Endodermal cell (in vitro differentiated cells): ENCODE measurements at regions not wholly inside any gene's neighbourhood (a gene's known extent, or its start where the extent isn't known, plus 50 kb on each side); places are given as distances from the start of the nearest gene placed in this dataset.

ENCODE experiments used
- DNase-seq: peaks from one replicate; pipeline ENCODE4 v3.0.0-alpha.2; 2017
- H3K27ac ChIP-seq: 2 replicates; pipeline ENCODE4 v1.5.1; 2013; ENCODE audit warnings: mild to moderate bottlenecking, low read depth, low read length, moderate library complexity
- H3K27me3 ChIP-seq: 2 replicates; pipeline ENCODE4 v1.6.1; 2013; ENCODE audit warnings: mild to moderate bottlenecking, low read length, moderate library complexity; ENCODE audit not compliant: insufficient read depth, control insufficient read depth, poor library complexity, severe bottlenecking
- H3K36me3 ChIP-seq: 2 replicates; pipeline ENCODE4 v1.7.0; 2013; ENCODE audit warnings: mild to moderate bottlenecking, low read length, moderate library complexity; ENCODE audit not compliant: control insufficient read depth, insufficient read depth
- H3K4me1 ChIP-seq: one replicate; pipeline ENCODE4 v1.7.0; 2013; ENCODE audit warnings: low read length; ENCODE audit not compliant: control insufficient read depth, insufficient read depth
- H3K4me3 ChIP-seq: 2 replicates; pipeline ENCODE4 v1.5.1; 2013; ENCODE audit warnings: mild to moderate bottlenecking, low read length, moderate library complexity
- H3K9ac ChIP-seq: 2 replicates; pipeline ENCODE4 v1.6.1; 2013; ENCODE audit warnings: mild to moderate bottlenecking, low read length, moderate library complexity; ENCODE audit not compliant: poor library complexity, severe bottlenecking; ENCODE audit errors: extremely low read depth
- H3K9me3 ChIP-seq: 2 replicates; pipeline ENCODE4 v1.6.1; 2013; ENCODE audit warnings: mild to moderate bottlenecking, low read length, moderate library complexity; ENCODE audit not compliant: control insufficient read depth
- H3K27ac Mint-ChIP-seq: 2 replicates; pipeline ENCODE4 v1.8.0; 2020; ENCODE audit warnings: mixed read lengths
- H3K27me3 Mint-ChIP-seq: 2 replicates; pipeline ENCODE4 v1.8.0; 2021; ENCODE audit warnings: mild to moderate bottlenecking, mixed read lengths; ENCODE audit not compliant: insufficient read depth
- H3K36me3 Mint-ChIP-seq: 2 replicates; pipeline ENCODE4 v1.8.0; 2020; ENCODE audit warnings: low read depth, mixed read lengths
- H3K4me1 Mint-ChIP-seq: 2 replicates; pipeline ENCODE4 v1.8.0; 2020; ENCODE audit warnings: mixed read lengths
- H3K4me3 Mint-ChIP-seq: 2 replicates; pipeline ENCODE4 v1.8.0; 2020; ENCODE audit warnings: mild to moderate bottlenecking, moderate library complexity, mixed read lengths
- H3K9me3 Mint-ChIP-seq: 2 replicates; pipeline ENCODE4 v1.8.0; 2020; ENCODE audit warnings: mild to moderate bottlenecking, mixed read lengths
- CTCF ChIP-seq: fragments of 200-600 bp; sonication (generic); conservative IDR thresholded peaks from 2 replicates; pipeline ENCODE4 v1.5.0; 2021; ENCODE audit warnings: antibody characterized with exemption, mild to moderate bottlenecking
- WGBS, 2 experiments: methylation state at CpG; one replicate each; pipeline versions ENCODE4 v1.1.5 to v1.1.7; 2013; ENCODE audit warnings: missing lambda C conversion rate in 2 of 2, mixed read lengths in 1 of 2; ENCODE audit not compliant: insufficient coverage in 1 of 2, insufficient read length in 1 of 2; 5-methylcytosine and 5-hydroxymethylcytosine counted together

DNA sequence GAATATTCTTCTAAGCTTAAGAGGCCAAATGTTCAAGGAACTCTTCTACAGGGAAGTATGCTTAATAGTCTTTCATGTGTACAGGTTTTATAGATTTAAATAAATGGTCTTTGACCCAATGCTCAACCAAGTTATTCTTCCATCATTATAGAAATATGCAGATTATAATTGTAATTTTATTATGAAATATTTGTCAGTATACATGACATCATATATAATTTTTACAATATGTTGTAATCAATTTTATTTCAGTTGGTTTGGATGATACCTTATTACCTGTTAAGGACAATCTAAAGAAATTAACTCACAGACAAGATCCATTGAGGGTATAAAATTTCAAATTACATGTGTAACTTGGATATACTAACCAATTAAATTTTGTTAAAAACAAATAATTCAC is 1278.3 kb downstream of the SLC16A7 start:
- no peak overlapping the region for H3K9ac ChIP-seq
- H3K27me3 ChIP-seq: no peaks in the 10 kb centered on the region
- no peak overlapping the region for H3K4me3 Mint-ChIP-seq
- peaks cover 5% of the 10 kb centered on the region for H3K9me3 ChIP-seq
- H3K27ac ChIP-seq: no peak overlapping the region
- H3K36me3 ChIP-seq: no peaks in the 10 kb centered on the region
- no peak for DNase-seq
- no peak overlapping the region for H3K27ac Mint-ChIP-seq
- H3K9me3 Mint-ChIP-seq: peaks cover 5% of the 10 kb centered on the region
- H3K36me3 Mint-ChIP-seq: no peaks in the 10 kb centered on the region
- TF ChIP-seq CTCF: no peak
- H3K27me3 Mint-ChIP-seq: no peaks in the 10 kb centered on the region
- H3K4me1 Mint-ChIP-seq: no peaks in the 10 kb centered on the region
- H3K4me1 ChIP-seq: no peaks in the 10 kb centered on the region
- no peak overlapping the region for H3K4me3 ChIP-seq

GRCh38 chr12:60920841-60921495 is 1325.1 kb downstream of the SLC16A7 start:
- no peak for TF ChIP-seq CTCF
- WGBS, 2 experiments: 82% methylated on average over 2 of the region's 2 CpGs; no CpG with 5 or more reads in 1 of the 2 experiments
- Mint-ChIP-seq H3K9me3 (no peaks in the 10 kb centered on the region), H3K27ac (no peak overlapping the region), H3K36me3 (no peaks in the 10 kb centered on the region), H3K4me1 (no peaks in the 10 kb centered on the region), H3K4me3 (no peak overlapping the region), H3K27me3 (no peaks in the 10 kb centered on the region)
- Histone ChIP-seq H3K27me3 (no peaks in the 10 kb centered on the region), H3K36me3 (no peaks in the 10 kb centered on the region), H3K9me3 (no peaks in the 10 kb centered on the region), H3K4me1 (no peaks in the 10 kb centered on the region), H3K4me3 (no peak overlapping the region), H3K9ac (no peak overlapping the region), H3K27ac (no peak overlapping the region)
- DNase-seq: no peak

GRCh38 chr12:60921541-60921940 is 1325.7 kb downstream of the SLC16A7 start:
- Mint-ChIP-seq H3K27ac (no peak overlapping the region), H3K36me3 (no peaks in the 10 kb centered on the region), H3K4me3 (no peak overlapping the region), H3K9me3 (no peaks in the 10 kb centered on the region), H3K4me1 (peaks cover 6% of the 10 kb centered on the region), H3K27me3 (no peaks in the 10 kb centered on the region)
- Histone ChIP-seq H3K27ac (no peak overlapping the region), H3K4me1 (no peaks in the 10 kb centered on the region), H3K36me3 (no peaks in the 10 kb centered on the region), H3K9me3 (no peaks in the 10 kb centered on the region), H3K9ac (no peak overlapping the region), H3K4me3 (no peak overlapping the region), H3K27me3 (no peaks in the 10 kb centered on the region)
- TF ChIP-seq CTCF: no peak
- WGBS, 2 experiments: 86% methylated on average over 4 of the region's 4 CpGs
- no peak for DNase-seq
